H9 (cell line): ENCODE measurements at regions not wholly inside any gene's neighbourhood (a gene's known extent, or its start where the extent isn't known, plus 50 kb on each side); places are given as distances from the start of the nearest gene placed in this dataset.

Experiments used
- DNase-seq: peaks from one replicate; pipeline ENCODE4 v3.0.0-alpha.2; 2017
- H2AFZ ChIP-seq: one replicate; pipeline ENCODE4 v1.6.1; 2013; ENCODE audit warnings: mild to moderate bottlenecking, low read length, control low read depth, moderate library complexity
- H2AK5ac ChIP-seq: 2 replicates; pipeline ENCODE4 v1.6.1; 2013; ENCODE audit warnings: low read length, control low read depth, mixed read lengths; ENCODE audit not compliant: insufficient read length
- H2BK120ac ChIP-seq: one replicate; pipeline ENCODE4 v1.6.1; 2013; ENCODE audit warnings: low read depth, mild to moderate bottlenecking, low read length, control low read depth, inconsistent platforms; ENCODE audit not compliant: poor library complexity, severe bottlenecking
- H2BK12ac ChIP-seq: 2 replicates; pipeline ENCODE4 v1.6.1; 2013; ENCODE audit warnings: low read length, control low read depth, mixed read lengths, low read depth; ENCODE audit not compliant: insufficient read length
- H2BK15ac ChIP-seq: 2 replicates; pipeline ENCODE4 v1.6.1; 2013; ENCODE audit warnings: low read depth, low read length, control low read depth
- H2BK20ac ChIP-seq: one replicate; pipeline ENCODE4 v1.6.1; 2013; ENCODE audit warnings: low read depth, mild to moderate bottlenecking, low read length, control low read depth, inconsistent platforms; ENCODE audit not compliant: poor library complexity, severe bottlenecking
- H2BK5ac ChIP-seq: 2 replicates; pipeline ENCODE4 v1.6.1; 2013; ENCODE audit warnings: low read length, control low read depth, mixed read lengths; ENCODE audit not compliant: insufficient read length
- H3K14ac ChIP-seq: 2 replicates; pipeline ENCODE4 v1.6.1; 2013; ENCODE audit warnings: low read length, control low read depth; ENCODE audit not compliant: insufficient read depth
- H3K18ac ChIP-seq: 2 replicates; pipeline ENCODE4 v1.6.1; 2013; ENCODE audit warnings: low read depth, mild to moderate bottlenecking, mixed read lengths, low read length, control low read depth; ENCODE audit not compliant: insufficient read length
- H3K23ac ChIP-seq: 2 replicates; pipeline ENCODE4 v1.6.1; 2013; ENCODE audit warnings: low read length, control low read depth, mixed read lengths, low read depth; ENCODE audit not compliant: insufficient read length
- H3K23me2 ChIP-seq: 2 replicates; pipeline ENCODE4 v1.6.1; 2013; ENCODE audit warnings: low read depth, mild to moderate bottlenecking, mixed read lengths, low read length, control low read depth; ENCODE audit not compliant: insufficient read length, poor library complexity, severe bottlenecking
- H3K27ac ChIP-seq: 2 replicates; pipeline ENCODE4 v1.5.1; 2013; ENCODE audit warnings: low read length, control low read depth, mixed read lengths, low read depth; ENCODE audit not compliant: insufficient read length
- H3K27me3 ChIP-seq: 2 replicates; pipeline ENCODE4 v1.6.1; 2013; ENCODE audit warnings: low read length, control low read depth, inconsistent platforms; ENCODE audit not compliant: insufficient read depth
- H3K4ac ChIP-seq: 2 replicates; pipeline ENCODE4 v1.6.1; 2013; ENCODE audit warnings: low read depth, mild to moderate bottlenecking, control low read depth, inconsistent platforms, low read length, moderate library complexity
- H3K4me1 ChIP-seq: 2 replicates; pipeline ENCODE4 v1.6.1; 2013; ENCODE audit warnings: low read length, control low read depth, inconsistent platforms; ENCODE audit not compliant: insufficient read depth
- H3K4me2 ChIP-seq: 2 replicates; pipeline ENCODE4 v1.6.1; 2013; ENCODE audit warnings: low read length, control low read depth, mixed read lengths; ENCODE audit not compliant: insufficient read length, insufficient read depth
- H3K56ac ChIP-seq: 2 replicates; pipeline ENCODE4 v1.6.1; 2013; ENCODE audit warnings: low read depth, mild to moderate bottlenecking, mixed read lengths, low read length, control low read depth; ENCODE audit not compliant: insufficient read length
- H3K79me1 ChIP-seq: 2 replicates; pipeline ENCODE4 v1.6.1; 2013; ENCODE audit warnings: low read depth, mild to moderate bottlenecking, moderate library complexity, low read length, control low read depth, inconsistent platforms; ENCODE audit not compliant: insufficient read depth, poor library complexity, severe bottlenecking
- H3K79me2 ChIP-seq: 2 replicates; pipeline ENCODE4 v1.6.1; 2013; ENCODE audit warnings: low read length, control low read depth, inconsistent platforms; ENCODE audit not compliant: insufficient read depth
- H3K9ac ChIP-seq: 2 replicates; pipeline ENCODE4 v1.6.1; 2013; ENCODE audit warnings: low read length, control low read depth, mixed read lengths; ENCODE audit not compliant: insufficient read length; ENCODE audit errors: extremely low read depth
- H3K9me3 ChIP-seq: one replicate; pipeline ENCODE4 v1.6.1; 2013; ENCODE audit warnings: low read depth, low read length, inconsistent platforms; ENCODE audit not compliant: control insufficient read depth
- H3T11ph ChIP-seq: one replicate; pipeline ENCODE4 v1.6.1; 2013; ENCODE audit warnings: mild to moderate bottlenecking, low read length, control low read depth, inconsistent platforms
- H4K20me1 ChIP-seq: one replicate; pipeline ENCODE4 v1.6.1; 2013; ENCODE audit not compliant: control insufficient read depth, insufficient read length, insufficient read depth
- H4K5ac ChIP-seq: 2 replicates; pipeline ENCODE4 v1.6.1; 2013; ENCODE audit warnings: low read depth, mild to moderate bottlenecking, mixed read lengths, low read length, control low read depth; ENCODE audit not compliant: insufficient read length
- H4K8ac ChIP-seq: replicated peaks from 2 replicates; pipeline ENCODE4 v1.6.1; 2013; ENCODE audit warnings: low read length, control low read depth, mixed read lengths, low read depth; ENCODE audit not compliant: insufficient read length
- H4K91ac ChIP-seq: 2 replicates; pipeline ENCODE4 v1.6.1; 2013; ENCODE audit warnings: low read depth, mild to moderate bottlenecking, moderate library complexity, mixed read lengths, low read length, control low read depth; ENCODE audit not compliant: insufficient read length
- H3K27ac Mint-ChIP-seq, 3 experiments: 2 replicates in 2 of 3; 3 replicates in 1 of 3; pipeline ENCODE4 v1.8.0; 2020 to 2021; ENCODE audit warnings: mixed read lengths in 3 of 3, mild to moderate bottlenecking in 1 of 3, moderate library complexity in 1 of 3
- H3K27me3 Mint-ChIP-seq: 2 replicates; pipeline ENCODE4 v1.8.0; 2021; ENCODE audit warnings: low read depth, mild to moderate bottlenecking, moderate library complexity, mixed read lengths
- H3K36me3 Mint-ChIP-seq, 3 experiments: 2 replicates in 2 of 3; 3 replicates in 1 of 3; pipeline ENCODE4 v1.8.0; 2020 to 2021; ENCODE audit warnings: low read depth in 3 of 3, mixed read lengths in 3 of 3; ENCODE audit not compliant: insufficient read depth in 1 of 3
- H3K4me1 Mint-ChIP-seq, 2 experiments: 2 replicates each; pipeline ENCODE4 v1.8.0; 2020; ENCODE audit warnings: mixed read lengths in 2 of 2
- H3K4me3 Mint-ChIP-seq, 2 experiments: 2 replicates in 1 of 2; 3 replicates in 1 of 2; pipeline ENCODE4 v1.8.0; 2020 to 2021; ENCODE audit warnings: mild to moderate bottlenecking in 2 of 2, mixed read lengths in 2 of 2, moderate library complexity in 1 of 2
- H3K9me3 Mint-ChIP-seq, 2 experiments: 2 replicates in 1 of 2; 3 replicates in 1 of 2; pipeline ENCODE4 v1.8.0; 2020; ENCODE audit warnings: mild to moderate bottlenecking in 2 of 2, mixed read lengths in 2 of 2, moderate library complexity in 1 of 2
- CTCF ChIP-seq: fragments of 200-600 bp; sonication (generic); conservative IDR thresholded peaks from 3 replicates; pipeline ENCODE4 v1.8.0; 2021; ENCODE audit warnings: antibody characterized with exemption, mild to moderate bottlenecking
- WGBS: extraction: QIAGEN DNeasy Blood & Tissue Kit; methylation state at CpG from one replicate; pipeline ENCODE4 v1.1.7; 2013; ENCODE audit warnings: missing lambda C conversion rate, low lambda C conversion rate, mixed read lengths; ENCODE audit not compliant: insufficient read length; ENCODE audit errors: extremely low coverage; 5-methylcytosine and 5-hydroxymethylcytosine counted together

- no peak overlapping the region for H4K8ac ChIP-seq
- Mint-ChIP-seq H3K4me3 (no peak overlapping the region), H3K27ac (peak overlapping the region in 2 of 3 experiments; percentile 3 to 56; a peak in 2 of 7 replicates), H3K27me3 (no peaks in the 10 kb centered on the region), H3K36me3 (peaks cover 7 to 10% (median 8%) of the 10 kb centered on the region in 3 experiments; a peak in 6 of 7 replicates), H3K9me3 (peaks cover 4 to 10% of the 10 kb centered on the region in 2 experiments; a peak in 4 of 5 replicates), H3K4me1 (peaks cover 24 to 31% of the 10 kb centered on the region in 2 experiments)
- H3K79me2 ChIP-seq, result no peaks in the 10 kb centered on the region
- H3K4me2 ChIP-seq, result no peak overlapping the region
- no peak overlapping the region for H4K5ac ChIP-seq
- H3K4ac ChIP-seq, result no peak overlapping the region
- H2BK12ac ChIP-seq, result no peak overlapping the region
- no peak overlapping the region for H3K23ac ChIP-seq
- H3K9ac ChIP-seq, result no peak overlapping the region
- no peak overlapping the region for H2AFZ ChIP-seq
- no peak overlapping the region for H4K91ac ChIP-seq
- no peaks in the 10 kb centered on the region for H3K79me1 ChIP-seq
- no peak overlapping the region for H2BK120ac ChIP-seq
- TF ChIP-seq CTCF, result no peak
- H3K56ac ChIP-seq, result no peak overlapping the region
- H2BK20ac ChIP-seq, result no peak overlapping the region
- no peak overlapping the region for H2BK15ac ChIP-seq
- no peaks in the 10 kb centered on the region for H4K20me1 ChIP-seq
- no peaks in the 10 kb centered on the region for H3K27me3 ChIP-seq
- no peak overlapping the region for H3T11ph ChIP-seq
- DNase-seq, result no peak
- peaks cover 11% of the 10 kb centered on the region for H3K4me1 ChIP-seq
- no peak overlapping the region for H2AK5ac ChIP-seq
- no peak overlapping the region for H3K14ac ChIP-seq
- no peak overlapping the region for H3K27ac ChIP-seq
- H2BK5ac ChIP-seq, result no peak overlapping the region
- WGBS, result no CpG with 5 or more reads among the region's 6 CpGs
- no peak overlapping the region for H3K18ac ChIP-seq
- H3K23me2 ChIP-seq, result no peaks in the 10 kb centered on the region
- H3K9me3 ChIP-seq, result no peaks in the 10 kb centered on the region
These were observed 150.1 kb upstream of the RMP24 start for GRCh38 chr18:35822413-35822812.
